ENCODE measurements at regions not wholly inside any gene's neighbourhood (a gene's known extent, or its start where the extent isn't known, plus 50 kb on each side); places are given as distances from the start of the nearest gene placed in this dataset.
"Not testable (repeated sequence)": the region's sequence is repeated elsewhere in the genome, so short reads cannot be mapped to it uniquely, and the experiment has no call there.

DNA sequence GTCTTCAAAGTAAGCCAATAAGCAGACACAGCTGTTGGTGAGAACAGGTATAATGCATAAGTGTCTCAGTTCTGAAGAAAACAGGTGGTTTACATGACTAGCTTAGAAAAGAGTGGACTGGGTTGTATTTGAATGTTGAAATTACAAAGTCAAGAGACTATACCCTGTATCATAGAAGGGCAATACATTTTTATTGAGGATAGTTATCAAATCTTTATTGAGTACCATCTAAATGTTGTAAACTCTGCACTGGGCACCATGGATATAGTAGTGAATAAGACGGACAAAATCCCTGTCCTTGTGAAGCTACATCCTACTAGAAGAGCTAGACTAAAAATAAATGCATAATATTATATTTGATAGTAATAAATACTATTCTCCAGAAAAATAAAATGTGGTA is 88.5 kb upstream of the CDC42EP3 start:
- DNase-seq = not testable (repeated sequence)

DNA sequence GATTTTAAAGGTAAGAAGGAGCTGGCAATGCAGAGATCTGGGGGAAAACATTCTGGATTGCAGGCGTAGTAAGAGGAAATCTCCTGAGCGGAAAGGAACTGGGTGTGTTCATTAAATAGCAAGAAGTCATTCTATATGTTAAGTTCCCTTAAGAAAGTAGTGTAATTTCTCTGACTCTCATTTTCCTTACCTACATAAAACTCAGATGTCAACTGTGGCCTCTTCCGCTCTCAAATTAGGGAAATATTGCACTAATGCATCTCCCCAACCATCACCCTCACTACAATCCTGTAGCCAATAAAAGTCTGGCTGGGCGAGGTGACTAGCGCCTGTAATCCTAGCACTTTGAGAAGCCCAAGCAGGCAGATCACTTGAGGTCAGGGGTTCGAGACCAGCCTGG is 89.0 kb upstream of the CDC42EP3 start:
- DNase-seq = no peak

DNA sequence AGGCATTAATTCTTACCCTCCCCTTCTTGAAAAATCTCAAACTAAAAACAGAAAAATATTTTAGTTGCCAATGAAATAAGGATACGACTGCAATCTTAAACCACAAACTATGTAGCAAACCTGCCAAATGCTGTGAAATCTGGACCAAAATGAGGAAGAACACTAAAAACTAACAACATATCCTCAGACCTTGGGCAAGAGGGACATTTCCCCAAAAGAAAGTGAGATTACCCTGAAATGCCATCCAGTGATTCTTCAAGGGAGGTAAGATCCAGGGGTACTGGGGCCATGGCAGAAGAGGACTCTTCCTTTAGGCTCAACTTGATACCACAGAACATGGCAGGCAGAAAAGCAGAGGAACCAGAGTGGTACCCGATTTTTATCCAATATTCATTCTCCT is 90.8 kb upstream of the CDC42EP3 start:
- DNase-seq = peak; percentile 51 to 52

DNA sequence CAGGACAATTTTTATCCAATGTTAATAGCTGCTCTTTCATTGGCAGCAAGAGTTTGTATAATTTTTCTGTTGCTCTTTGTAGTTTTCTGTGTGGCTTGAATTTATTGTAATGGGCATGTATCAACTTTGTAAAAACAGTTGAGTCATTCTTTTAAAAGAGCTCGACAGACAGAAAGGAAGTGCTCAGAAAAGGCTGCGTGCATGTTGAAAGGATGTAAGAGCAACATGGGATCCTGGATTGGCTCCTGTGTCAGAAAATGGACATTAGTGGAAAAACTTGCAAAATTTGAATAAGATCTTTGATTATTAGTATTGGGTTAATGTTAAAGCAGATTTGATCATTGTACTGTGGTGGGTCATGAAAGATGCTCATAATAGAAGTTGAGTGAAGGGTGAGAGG is 93.3 kb upstream of the CDC42EP3 start:
- no peak for DNase-seq

DNA sequence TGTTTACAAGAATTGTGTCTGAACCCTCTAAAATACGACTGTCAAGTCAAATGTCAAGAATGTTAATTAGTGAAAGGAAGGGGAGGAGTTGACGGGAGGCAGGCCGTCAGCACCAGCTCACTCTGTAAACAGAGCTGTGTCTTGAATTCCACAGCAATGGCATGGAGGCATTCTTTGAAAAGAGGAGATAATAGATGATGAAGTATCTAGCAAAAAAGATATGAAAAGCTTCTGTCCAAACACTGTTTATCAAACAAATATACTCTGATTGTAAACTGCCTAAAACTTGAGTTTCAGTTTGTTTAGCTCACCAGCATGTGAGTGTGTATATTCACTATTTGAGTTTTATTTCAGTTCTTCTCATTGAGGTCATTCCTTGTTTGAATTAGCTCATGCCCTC is 94.7 kb upstream of the CDC42EP3 start:
- no peak for DNase-seq

DNA sequence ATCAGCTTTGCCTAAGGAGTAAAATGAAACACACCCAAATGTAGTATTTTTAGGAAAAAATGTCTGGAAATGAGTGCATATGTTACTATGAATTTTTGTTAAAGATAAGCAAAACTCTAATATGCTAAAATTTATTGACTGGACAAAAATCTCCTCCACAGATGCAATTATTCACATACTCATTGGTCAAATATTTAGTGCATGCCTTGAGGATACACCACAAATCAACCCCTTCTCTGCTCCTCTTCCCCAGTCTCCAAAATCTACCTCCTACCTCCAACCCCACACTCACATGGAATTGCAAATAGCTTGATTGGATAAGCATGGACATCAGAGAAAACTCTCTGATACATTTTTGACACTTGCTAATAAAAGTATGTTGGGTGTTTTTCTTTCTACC is 95.6 kb upstream of the CDC42EP3 start:
- DNase-seq = no peak

DNA sequence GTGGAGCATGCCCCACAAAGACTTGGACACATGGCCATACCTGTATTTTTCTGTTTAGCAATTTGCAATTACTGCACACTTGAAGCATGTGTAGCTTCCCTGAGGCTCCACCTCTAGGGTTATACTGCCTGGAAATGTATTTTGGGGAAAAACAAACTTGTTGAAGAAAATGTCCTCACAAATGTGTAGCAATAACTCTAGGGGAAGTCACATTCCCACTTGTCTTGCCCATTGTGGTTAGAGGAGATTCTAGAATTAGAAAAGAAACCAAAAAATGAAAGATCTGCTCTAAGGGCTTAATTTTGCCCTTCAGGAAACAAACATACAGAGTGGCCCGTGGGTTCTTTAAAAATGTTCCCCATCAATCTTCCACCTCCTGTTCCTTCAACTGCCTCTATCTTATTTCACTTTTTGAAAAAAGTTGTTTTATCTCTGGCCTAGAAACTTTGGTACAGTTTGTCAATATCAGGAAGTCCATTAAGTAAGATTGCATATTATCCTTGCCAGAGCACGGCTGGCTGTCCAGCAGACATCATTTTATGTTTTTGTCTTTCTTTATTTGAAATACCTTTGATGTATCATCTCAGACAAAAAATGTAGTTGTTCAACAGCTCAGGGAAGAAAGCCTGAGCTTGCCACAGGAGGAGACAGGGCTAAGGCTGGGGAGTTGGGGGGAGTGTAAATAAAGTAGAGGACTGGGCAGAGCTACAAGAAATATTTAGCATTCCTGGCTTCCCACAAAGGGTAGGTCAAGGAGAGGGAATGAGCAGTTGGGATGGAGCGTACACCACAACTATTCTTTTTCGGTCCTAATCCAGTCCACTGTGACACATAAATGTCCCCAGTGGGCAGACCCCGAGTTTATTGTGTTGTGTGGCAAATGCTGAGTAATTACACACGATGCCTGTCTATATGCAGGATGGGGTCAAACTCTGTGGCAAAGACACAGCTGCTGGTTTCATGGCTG is 96.8 kb upstream of the CDC42EP3 start:
- peak; percentile 29 to 43 for DNase-seq

DNA sequence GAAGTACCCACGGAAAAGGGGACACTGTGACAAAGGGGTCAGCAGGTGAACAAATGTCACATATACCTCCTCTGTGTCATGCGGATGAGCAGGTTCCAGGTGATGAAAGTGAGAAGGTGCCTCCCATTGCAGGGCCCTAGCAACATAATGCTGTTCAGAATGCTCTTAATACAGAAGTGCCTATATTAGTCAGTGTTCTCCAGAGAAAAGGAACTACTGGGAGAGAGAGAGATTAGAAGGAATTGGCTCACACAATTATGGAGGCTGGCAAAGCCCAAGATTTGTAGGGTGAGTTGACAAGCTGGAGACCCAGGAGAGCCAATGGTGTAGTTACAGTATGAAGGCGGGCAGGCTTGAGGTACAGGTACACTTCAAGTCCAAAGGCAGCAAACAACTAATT is 98.1 kb upstream of the CDC42EP3 start:
- DNase-seq = no peak

DNA sequence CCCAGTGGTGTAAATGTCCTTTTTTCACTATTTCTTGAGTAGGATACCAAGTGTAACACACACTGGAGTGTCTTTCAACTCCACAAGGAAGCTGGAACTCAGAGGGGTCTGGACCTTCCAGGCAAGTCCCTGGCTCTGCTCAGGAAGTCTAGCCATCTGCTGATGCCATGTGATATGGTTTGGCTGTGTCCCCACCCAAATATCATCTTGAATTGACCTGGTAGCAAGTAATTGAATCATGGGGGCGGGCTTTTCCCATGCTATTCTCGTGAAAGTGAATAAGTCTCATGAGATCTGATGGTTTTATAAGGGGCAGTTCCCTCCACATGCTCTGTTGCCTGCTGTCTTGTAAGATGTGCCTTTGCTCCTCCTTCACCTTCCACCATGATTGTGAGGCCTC is 99.4 kb upstream of the CDC42EP3 start:
- DNase-seq = no peak

DNA sequence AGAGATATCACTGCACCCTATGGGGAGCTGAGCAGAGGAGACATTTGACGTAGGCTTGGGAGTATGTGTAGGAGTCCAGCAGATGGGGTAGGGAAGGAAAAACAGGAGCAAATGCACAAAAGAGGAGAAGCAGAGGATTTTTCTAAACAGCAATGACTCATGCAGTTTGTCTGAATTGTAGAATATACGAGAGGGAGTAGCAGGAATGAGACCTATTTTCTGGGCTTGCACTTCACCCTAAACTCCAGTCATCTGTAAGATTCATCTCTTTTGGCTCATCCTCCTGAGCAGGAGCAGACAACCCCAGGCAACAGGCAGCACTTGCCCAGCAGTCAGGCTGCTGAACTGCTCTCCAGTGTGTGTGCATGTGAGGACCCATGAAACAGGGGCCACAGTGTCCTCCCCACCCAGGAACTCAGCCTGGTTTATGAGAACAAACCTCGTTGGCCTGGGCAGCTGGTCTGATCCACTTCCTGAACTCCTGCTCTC is 100.2 kb upstream of the CDC42EP3 start:
- no peak for DNase-seq

DNA sequence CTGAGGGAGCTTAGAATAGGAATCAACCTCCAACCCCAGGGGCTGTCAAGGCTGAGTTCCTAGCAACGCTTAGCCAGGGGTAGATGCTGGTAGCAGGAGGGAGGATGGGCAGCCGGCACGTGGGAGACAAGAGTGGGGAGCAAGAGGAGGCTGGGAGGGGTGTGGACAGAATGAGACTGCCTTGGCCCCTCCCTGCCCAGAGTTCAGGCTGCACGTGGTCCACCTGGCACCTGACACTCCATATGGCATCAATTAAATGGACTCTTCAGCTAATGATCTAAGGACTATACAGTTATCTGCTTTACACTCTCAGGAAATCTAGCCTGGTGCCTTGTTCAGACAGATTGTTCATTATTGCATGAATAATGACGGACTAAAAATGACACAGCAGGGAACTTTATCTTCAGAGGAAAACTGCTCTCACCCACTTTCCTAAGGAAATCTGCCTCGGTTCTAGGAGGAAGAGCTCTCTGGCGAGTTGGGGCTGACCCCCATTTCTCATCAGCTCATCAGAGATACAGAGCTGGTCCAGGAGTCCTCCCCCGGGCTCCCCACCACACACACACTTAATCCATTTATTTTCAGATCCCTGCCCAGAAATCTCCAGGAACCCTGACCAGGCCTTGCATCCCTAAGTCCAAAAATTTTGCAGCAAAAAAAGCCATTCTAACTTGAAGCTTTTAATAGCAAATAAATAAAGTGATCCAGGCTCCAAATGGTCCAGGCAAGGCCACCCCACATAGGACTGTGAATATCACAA is 102.1 kb upstream of the CDC42EP3 start:
- DNase-seq = no peak

DNA sequence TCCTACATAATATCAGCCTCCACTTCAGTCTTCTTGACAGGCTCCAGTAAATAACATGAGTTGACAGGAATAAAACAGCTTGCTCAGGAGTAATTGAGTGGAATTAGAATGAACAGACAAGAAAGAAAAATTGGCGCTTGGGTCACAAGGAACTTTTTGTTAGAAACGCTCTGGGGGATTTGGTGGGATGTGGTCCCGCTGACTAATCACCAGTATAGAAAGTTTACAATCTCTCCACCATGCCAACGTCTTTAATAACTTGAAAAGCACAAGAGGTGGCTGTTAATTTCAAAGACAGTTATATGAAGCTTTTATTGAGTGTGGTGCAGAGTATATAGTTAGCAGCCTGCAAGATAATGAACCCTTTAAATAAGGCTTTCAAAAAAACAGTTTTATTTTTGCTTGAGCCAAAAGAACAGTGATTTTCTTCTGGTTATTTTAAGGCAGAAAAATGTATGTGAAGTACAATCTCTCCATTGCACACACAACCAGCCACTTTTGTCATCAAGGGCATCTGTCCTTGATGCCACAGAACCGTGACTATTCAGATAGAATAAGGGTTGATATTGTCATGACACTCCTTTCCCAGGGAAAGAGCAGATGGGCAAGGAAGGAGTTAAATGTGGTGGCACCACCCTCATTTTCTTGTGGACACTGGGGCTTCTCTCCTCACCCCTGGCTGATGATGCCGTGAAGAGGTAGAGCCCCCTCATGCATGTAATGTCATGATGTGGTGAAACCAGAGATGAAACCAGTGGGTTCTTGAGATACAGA is 102.9 kb upstream of the CDC42EP3 start:
- not testable (repeated sequence) for DNase-seq

DNA sequence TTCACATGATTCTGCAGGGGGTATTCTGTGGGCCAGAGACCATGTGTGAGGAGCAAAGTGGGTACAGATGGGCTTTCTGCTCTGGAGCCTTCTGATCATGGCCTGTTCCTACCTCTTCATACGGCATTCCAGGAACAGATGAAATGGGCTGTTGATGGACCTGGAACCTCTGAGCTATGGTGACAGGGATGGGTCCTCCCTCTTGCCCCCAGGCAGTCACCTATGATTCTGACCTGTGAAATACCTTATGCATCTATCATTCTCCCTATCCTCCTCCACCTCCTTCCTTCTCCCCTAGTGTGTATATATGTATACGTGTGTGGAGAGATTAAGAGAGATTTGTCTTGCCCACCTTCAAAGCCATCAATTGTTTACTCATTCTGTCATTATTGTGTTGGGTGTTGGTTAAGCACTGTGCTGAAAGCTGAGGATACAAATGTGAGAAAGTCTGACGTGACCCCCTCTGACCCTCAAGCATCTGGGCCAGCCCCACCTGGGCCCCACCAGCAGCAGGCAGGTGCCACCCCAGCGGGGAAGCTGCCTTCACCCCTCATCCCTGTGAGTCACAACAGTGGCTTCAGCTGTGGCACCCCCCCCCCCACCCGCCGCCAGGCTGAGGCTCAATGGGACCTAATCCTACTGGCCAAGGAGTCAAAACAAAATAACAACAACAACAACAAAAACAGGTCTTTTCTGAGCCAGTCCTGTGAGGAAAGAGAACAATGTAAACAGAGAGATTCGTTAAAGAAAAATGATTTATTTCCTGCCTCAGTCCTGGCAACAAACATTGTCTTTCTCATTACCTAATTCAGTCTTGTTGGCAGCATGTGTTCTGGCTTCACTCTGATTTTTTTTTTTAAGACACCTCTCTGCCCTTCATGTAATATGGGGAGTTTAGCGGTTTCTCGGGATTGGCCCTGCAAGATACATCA is 103.8 kb upstream of the CDC42EP3 start:
- no peak for DNase-seq

DNA sequence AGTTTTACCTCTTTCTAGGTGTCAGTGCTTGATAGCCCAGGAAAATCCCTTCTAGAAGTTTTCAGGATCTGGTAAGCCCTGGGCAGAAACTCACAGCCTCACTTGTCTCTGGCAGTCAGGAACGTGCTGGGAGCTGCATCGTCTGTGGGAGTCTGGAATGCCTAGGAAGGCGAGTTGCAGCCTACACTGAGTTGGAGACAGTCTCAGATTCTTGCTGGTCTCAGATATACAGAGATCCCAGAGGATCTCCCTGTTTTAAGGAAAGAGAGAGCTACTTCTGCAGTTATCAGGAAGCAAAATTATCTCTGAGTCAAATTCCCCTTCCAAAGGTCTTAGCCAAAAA is 104.4 kb upstream of the CDC42EP3 start:
- DNase-seq = no peak

DNA sequence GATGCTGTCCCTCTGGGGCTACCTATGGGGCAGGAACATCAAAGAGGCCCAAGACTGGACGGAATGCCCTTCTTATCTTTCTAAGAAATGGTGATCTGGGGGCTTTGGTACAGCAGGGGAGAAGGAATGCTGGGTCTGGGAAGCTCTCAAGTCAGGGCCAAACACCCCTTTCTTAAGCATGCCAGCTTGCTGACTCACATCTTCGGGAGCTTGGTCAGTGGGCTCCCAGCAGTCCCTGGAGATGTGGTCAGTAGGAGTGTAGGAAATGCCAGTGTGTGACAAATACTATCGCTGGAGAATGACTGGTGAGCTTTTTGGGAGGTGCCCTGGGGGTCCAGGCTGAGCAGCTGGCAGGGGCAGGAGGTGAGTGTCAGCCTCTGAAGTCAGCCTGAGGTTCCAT is 105.0 kb upstream of the CDC42EP3 start:
- DNase-seq = no peak

DNA sequence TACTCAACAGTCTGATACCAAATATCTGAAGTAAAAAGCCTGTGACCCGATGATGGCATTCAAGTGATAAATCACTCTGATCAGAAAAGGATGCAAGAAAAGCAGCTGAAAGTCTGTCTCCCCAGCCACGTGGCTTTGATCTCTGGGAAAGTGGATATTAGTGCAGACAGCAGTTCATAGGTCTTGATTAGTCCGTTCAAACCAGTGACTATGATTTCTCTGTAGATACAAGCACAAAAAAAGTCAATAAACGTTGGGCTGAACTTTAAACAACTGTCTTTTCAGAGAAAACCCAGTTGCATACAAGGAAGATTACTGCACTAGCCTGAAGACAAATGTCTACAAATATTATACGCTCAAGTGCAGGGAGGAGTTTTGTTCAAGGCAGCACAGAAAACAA is 107.7 kb upstream of the CDC42EP3 start:
- no peak for DNase-seq

DNA sequence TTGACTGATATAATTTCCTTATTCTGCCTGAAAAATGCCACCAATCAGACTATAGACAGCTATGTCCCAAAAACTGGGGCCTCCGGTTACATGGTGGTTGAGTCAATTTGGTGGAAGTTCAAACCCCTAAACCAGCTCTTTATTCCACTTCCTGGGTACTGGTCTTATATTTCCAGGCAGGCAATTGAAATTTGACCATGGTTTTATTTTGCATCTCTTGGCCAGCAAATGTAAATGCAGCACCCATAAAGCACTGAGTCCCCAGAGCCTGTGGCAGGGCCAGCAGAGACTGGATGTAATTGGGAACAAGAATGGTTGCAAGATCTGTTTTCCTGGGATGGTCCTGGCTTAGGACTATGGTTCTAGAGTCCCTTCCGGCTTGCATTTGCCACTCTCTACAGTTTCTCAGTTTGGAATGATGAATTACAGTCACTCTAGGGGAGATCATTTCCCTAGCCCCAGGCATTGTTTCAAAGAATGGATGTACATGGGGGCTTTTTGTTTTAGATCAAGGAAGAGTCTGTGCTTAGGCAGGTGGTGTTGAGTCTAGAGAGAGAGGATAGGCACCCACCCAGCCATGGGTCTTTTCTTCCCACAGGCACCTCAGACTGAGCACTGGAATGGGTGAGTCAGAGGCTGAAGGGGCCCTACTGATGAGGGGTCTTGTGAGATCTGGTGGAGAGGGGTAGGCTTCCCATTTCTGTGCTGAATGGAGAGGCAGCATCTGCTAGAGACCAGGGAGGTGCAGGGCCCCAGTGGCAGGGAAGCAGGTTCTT is 108.4 kb upstream of the CDC42EP3 start:
- DNase-seq = no peak

DNA sequence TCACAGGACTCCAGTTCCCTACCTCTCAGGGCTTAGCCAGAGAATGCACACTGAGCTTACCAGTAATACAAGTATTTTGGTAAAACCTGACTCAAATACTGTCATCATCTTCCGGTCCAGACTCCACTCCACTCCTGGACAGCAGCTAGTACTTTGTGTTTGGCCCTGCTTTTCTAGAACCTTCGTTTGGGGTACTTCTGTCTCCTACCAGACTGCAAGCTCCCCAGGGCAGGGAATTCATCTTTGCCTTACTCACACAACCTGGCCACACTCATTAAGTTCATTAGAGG is 108.9 kb upstream of the CDC42EP3 start:
- no peak for DNase-seq

DNA sequence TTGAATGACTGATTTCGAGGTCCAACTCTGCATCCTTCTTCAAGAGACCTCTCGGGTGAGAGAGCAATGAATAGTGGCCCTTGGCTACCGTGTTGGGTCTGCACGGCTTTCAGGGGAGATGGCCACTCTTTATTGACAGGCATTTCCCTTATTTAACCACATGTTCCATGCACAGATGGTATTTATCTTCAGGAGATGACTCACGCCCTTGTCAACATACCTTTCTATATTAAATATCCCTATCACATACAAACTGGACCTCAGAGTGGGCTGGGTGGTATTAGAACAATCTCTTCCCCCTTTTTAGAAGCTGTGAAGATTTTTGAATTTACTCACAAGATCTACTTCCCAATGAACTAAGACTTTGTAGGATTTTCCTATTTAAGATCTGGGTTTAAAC is 109.6 kb upstream of the CDC42EP3 start:
- DNase-seq = no peak

DNA sequence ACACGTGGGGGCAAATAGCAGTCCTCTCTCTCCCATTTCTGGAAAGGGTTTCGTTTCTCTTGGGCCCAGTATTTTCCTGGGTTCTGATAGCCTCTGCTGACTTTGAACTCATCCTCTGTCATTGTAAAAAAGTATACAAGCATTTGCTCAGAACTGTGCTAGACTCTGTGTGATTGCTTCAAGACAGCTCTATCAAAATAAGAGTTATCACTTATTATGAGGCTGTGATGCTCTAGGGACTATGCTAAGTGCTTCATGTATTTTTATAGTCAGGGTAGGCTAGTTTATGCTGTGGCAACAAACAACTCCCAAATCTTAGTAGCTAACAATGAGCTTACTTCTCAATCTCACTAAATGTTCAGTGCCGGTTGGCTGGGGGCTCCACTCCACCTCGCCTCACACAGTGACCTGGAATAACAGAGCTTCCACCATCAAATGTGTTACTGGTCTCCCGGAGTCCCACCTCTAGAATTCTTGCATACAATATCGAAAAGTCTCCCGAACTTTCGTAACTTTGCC is 110.8 kb upstream of the CDC42EP3 start:
- DNase-seq = no peak

DNA sequence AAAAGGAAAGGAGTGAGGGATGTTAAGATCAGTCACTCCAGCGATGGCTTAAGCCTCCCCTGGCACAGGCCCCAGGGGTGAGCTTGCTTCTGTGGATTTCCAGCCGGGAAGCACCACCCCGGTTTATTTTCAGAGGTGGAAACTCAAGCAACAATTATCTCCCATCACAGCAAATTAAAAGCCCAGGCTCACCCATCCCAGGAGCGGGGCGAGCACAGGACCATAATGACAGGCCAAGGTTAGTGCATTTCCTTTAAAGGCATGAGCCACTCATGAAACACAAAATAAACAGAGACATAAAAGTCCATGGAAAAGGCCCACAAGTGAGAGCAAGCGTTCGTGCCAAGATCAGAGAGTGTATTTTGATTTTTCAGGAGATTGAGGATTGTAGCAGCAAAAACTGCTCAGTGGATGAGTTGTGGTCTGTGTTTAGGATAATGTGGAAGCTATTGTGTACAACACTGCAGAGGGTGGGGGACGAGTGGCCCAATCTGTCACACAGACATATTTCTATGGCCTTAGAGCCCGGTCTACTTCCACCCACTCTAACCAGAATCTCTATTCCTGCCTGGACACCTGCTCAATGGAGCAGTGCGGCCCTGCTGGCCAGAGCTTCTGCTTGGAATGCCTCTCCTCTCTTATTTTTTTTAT is 111.4 kb upstream of the CDC42EP3 start:
- no peak for DNase-seq
